Liver (tissue), 3 donors: ENCODE measurements at regions not wholly inside any gene's neighbourhood (a gene's known extent, or its start where the extent isn't known, plus 50 kb on each side); places are given as distances from the start of the nearest gene placed in this dataset.

ENCODE experiments used
- HNF4A ChIP-seq, 2 donors: conservative IDR thresholded peaks; 2 replicates each; pipeline ENCODE4 v1.6.1; 2016; ENCODE audit warnings: antibody characterized with exemption in 2 of 2, mild to moderate bottlenecking in 2 of 2
- JUND ChIP-seq, 2 donors: IDR thresholded peaks; 2 replicates each; pipeline ENCODE4 v1.6.1; 2016; ENCODE audit warnings: antibody characterized with exemption in 2 of 2
- RAD21 ChIP-seq, 2 donors: IDR thresholded peaks; 2 replicates each; pipeline ENCODE4 v1.6.1; 2016; ENCODE audit warnings: antibody characterized with exemption in 2 of 2, mild to moderate bottlenecking in 2 of 2
- SP1 ChIP-seq: IDR thresholded peaks from 2 replicates; pipeline ENCODE4 v1.6.1; 2018; ENCODE audit warnings: antibody characterized with exemption, mild to moderate bottlenecking
- TAF1 ChIP-seq: conservative IDR thresholded peaks from 2 replicates; pipeline ENCODE4 v1.6.1; 2016; ENCODE audit warnings: antibody characterized with exemption, mild to moderate bottlenecking
- YY1 ChIP-seq: IDR thresholded peaks from 2 replicates; pipeline ENCODE4 v1.6.1; 2016; ENCODE audit warnings: antibody characterized with exemption, mild to moderate bottlenecking
- TF ChIP-seq, protein P1 (sequence below): fragments of 150-350 bp; IDR thresholded peaks from 2 replicates; pipeline ENCODE4 v1.5.1; 2017; ENCODE audit warnings: improper control_type of control experiment, low read depth, low read length; ENCODE audit not compliant: missing input control
- TF ChIP-seq, protein P2 (sequence below): IDR thresholded peaks from 2 replicates; pipeline ENCODE4 v1.6.1; 2016; ENCODE audit warnings: antibody characterized with exemption
- TF ChIP-seq, protein P3 (sequence below): IDR thresholded peaks from 2 replicates; pipeline ENCODE4 v1.6.1; 2016; ENCODE audit warnings: antibody characterized with exemption
- donor health status: healthy.
- donor health status: healthy.

DNA sequence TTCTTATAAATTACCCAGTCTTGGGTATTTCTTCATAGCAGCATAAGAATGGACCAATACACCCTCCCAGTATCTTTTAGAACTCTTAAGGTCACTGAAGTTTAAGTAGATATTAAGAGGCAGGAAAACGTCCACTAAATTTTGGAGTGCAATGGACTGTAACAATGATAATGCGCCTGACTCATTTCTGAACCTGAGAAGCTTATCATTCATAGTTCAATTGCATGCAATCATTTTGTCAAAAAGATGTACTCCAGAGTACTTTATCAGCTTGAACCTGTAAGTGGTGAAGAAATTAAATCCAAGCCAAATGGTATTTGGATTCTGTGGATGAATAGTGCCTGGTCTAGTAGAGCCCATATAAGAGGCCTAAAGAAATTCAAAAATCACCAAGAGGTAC lies 196.5 kb upstream of the CDH9 start:
- TF ChIP-seq, protein P1, sequence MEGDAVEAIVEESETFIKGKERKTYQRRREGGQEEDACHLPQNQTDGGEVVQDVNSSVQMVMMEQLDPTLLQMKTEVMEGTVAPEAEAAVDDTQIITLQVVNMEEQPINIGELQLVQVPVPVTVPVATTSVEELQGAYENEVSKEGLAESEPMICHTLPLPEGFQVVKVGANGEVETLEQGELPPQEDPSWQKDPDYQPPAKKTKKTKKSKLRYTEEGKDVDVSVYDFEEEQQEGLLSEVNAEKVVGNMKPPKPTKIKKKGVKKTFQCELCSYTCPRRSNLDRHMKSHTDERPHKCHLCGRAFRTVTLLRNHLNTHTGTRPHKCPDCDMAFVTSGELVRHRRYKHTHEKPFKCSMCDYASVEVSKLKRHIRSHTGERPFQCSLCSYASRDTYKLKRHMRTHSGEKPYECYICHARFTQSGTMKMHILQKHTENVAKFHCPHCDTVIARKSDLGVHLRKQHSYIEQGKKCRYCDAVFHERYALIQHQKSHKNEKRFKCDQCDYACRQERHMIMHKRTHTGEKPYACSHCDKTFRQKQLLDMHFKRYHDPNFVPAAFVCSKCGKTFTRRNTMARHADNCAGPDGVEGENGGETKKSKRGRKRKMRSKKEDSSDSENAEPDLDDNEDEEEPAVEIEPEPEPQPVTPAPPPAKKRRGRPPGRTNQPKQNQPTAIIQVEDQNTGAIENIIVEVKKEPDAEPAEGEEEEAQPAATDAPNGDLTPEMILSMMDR = no peak
- TF ChIP-seq YY1 = no peak
- no peak for TF ChIP-seq RAD21 (IDR thresholded peaks at IDR 0.05)
- no peak for TF ChIP-seq JUND (IDR thresholded peaks at IDR 0.05)
- TF ChIP-seq TAF1 = no peak
- TF ChIP-seq, protein P2, sequence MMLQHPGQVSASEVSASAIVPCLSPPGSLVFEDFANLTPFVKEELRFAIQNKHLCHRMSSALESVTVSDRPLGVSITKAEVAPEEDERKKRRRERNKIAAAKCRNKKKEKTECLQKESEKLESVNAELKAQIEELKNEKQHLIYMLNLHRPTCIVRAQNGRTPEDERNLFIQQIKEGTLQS = no peak
- no peak for TF ChIP-seq SP1
- TF ChIP-seq, protein P3, sequence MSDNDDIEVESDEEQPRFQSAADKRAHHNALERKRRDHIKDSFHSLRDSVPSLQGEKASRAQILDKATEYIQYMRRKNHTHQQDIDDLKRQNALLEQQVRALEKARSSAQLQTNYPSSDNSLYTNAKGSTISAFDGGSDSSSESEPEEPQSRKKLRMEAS = no peak
- TF ChIP-seq HNF4A (conservative IDR thresholded peaks at IDR 0.05) = no peak
